ENCODE measurements at regions not wholly inside any gene's neighbourhood (a gene's known extent, or its start where the extent isn't known, plus 50 kb on each side); places are given as distances from the start of the nearest gene placed in this dataset.

- peak; percentile 63 for FAIRE-seq
Observed at GRCh38 chr5:86880785-86881492, 263.2 kb downstream of the COX7C start.

GRCh38 chr5:86881493-86882090 lies 263.9 kb downstream of the COX7C start:
- FAIRE-seq, result no peak

GRCh38 chr5:86884608-86885007 lies 266.9 kb downstream of the COX7C start:
- no peak for FAIRE-seq

GRCh38 chr5:86885011-86885410 lies 267.3 kb downstream of the COX7C start:
- FAIRE-seq, result no peak

GRCh38 chr5:86885489-86886230 lies 267.9 kb downstream of the COX7C start:
- FAIRE-seq, result no peak

- FAIRE-seq, result no peak
Observed at GRCh38 chr5:86890375-86890774, 272.6 kb downstream of the COX7C start.

GRCh38 chr5:86894056-86894455 lies 276.3 kb downstream of the COX7C start:
- FAIRE-seq, result no peak

GRCh38 chr5:86896916-86897315 lies 279.2 kb downstream of the COX7C start:
- FAIRE-seq, result no peak

GRCh38 chr5:86909418-86910295 lies 291.9 kb downstream of the COX7C start:
- no peak for FAIRE-seq

GRCh38 chr5:86917117-86917579 lies 299.4 kb downstream of the COX7C start:
- FAIRE-seq, result no peak

GRCh38 chr5:86918246-86918645 lies 300.5 kb downstream of the COX7C start:
- no peak for FAIRE-seq

- no peak for FAIRE-seq
Observed at GRCh38 chr5:86926033-86926432, 308.3 kb downstream of the COX7C start.

GRCh38 chr5:86929123-86929766 lies 311.5 kb downstream of the COX7C start:
- FAIRE-seq, result no peak

GRCh38 chr5:86951761-86952160 lies 315.9 kb upstream of the RASA1 start:
- no peak for FAIRE-seq

- FAIRE-seq, result no peak
Observed at GRCh38 chr5:86964889-86965288, 302.8 kb upstream of the RASA1 start.

GRCh38 chr5:86968301-86968753 lies 299.4 kb upstream of the RASA1 start:
- FAIRE-seq, result peak; percentile 36

- no peak for FAIRE-seq
Observed at GRCh38 chr5:86970361-86970760, 297.3 kb upstream of the RASA1 start.

- no peak for FAIRE-seq
Observed at GRCh38 chr5:86971034-86971571, 296.6 kb upstream of the RASA1 start.

GRCh38 chr5:86974955-86975354 lies 292.7 kb upstream of the RASA1 start:
- FAIRE-seq, result no peak

GRCh38 chr5:86977190-86977589 lies 290.5 kb upstream of the RASA1 start:
- no peak for FAIRE-seq

GRCh38 chr5:86977808-86978207 lies 289.9 kb upstream of the RASA1 start:
- no peak for FAIRE-seq

- FAIRE-seq, result no peak
Observed at GRCh38 chr5:86979811-86980411, 287.8 kb upstream of the RASA1 start.
